NCI-H446 (cell line): ENCODE measurements at regions not wholly inside any gene's neighbourhood (a gene's known extent, or its start where the extent isn't known, plus 50 kb on each side); places are given as distances from the start of the nearest gene placed in this dataset.
"Not testable (repeated sequence)": the region's sequence is repeated elsewhere in the genome, so short reads cannot be mapped to it uniquely, and the experiment has no call there.

Source experiments
- DNase-seq, 2 experiments: peaks; one replicate each; lab custom pipeline; 2025; lab: John Stamatoyannopoulos, UW

DNA sequence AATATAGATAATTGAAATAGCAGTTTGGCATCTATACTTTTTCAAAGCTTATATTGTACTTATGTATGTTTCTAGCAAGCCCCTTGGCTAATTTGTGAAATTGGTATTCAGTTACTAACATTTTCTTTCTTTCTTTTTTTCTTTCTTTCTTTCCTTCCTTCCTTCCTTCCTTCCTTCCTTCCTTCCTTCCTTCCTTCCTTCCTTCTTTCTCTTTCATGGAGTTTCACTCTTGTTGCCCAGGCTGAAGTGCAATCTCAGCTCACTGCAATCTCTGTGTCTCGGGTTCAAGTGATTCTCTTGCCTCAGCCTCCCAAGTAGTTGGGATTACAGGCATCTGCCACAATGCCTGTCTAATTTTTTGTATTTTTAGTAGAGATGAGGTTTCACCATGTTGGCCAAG, 215.4 kb downstream of the NNT start:
- not testable (repeated sequence) for DNase-seq

GRCh38 chr5:43815497-43815896, 212.5 kb downstream of the NNT start:
- no peak for DNase-seq

GRCh38 chr5:43804723-43805122, 201.7 kb downstream of the NNT start:
- DNase-seq: no peak

DNA sequence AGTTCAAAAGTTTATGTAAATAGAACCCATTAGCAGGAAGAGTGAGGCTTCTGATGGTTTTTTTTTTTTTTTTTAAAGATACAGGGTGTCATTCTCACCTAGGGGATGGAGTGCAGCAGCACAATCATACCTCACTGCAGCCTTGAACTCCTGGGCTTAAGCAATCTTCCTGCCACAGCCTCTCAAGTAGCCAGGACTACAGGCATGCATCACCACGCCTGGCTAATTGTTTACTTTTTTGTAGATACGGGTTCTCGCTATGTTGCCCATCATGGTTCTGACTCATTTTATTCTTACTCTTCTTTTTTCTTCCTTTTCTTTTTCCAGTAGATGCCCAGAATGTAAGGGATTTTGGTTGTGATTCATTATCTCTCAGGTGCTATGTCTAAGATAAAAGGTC, 201.1 kb downstream of the NNT start:
- DNase-seq: no peak

DNA sequence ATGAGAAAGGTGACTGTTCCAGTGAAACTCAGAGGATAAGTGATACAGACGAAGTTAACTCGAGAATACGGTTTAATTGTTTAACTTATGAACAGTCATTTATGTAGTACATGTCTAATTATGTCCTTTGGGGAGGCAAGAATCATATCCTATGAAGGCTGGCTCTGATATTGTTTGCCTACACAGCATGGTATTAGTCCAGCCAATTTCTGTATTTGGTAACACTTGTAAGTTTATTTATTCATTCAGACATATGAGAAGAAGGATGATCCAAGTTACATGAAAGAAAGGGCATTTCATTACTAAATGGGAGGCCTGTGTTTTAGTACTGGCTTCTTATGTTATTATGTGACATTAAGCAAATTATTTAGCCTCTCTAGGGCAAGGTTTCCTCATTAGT, 199.7 kb downstream of the NNT start:
- DNase-seq: no peak

DNA sequence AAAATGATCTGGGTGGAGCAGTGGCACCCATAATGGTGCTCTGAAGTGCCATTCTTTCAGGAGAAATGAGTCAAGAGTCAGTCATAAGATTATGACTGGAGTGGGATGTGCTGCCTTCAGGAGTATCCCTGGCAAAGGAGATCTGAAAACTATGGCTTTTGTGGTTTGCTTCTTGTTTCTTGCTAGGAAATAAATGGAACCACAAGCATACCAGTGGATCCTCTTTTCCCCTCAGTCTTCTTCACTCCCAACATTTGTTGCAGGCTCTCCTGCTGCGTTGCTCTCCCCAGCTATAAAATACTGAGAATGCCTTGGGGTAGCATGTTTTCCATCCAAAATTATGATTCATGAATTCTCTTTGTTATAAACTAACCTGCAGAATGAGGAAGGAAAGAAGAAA, 199.1 kb downstream of the NNT start:
- DNase-seq: no peak

- DNase-seq: no peak
Observed at GRCh38 chr5:43798740-43799139, 195.8 kb downstream of the NNT start.

- DNase-seq: not testable (repeated sequence)
Observed at GRCh38 chr5:43791880-43792279, 188.9 kb downstream of the NNT start.

GRCh38 chr5:43785198-43785597, 182.2 kb downstream of the NNT start:
- no peak for DNase-seq

DNA sequence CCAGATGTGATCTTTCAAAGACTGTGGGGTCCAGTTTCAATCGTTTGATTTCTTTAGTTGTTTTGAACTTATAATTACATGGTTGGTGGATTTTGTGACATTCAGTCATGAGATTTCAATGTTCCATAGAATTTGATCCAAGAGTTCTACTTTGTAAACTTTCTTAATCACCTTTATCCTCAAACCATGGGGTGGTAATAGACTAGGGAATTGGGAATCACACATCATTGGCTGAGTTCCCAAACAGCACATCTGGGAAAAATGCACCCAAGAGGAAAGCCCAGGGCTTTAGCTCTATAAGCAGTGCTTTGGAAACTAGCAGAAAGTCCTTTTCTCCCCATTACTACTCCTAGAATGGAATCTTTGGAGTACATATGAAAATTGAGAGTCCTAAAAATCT, 177.6 kb downstream of the NNT start:
- DNase-seq: no peak

DNA sequence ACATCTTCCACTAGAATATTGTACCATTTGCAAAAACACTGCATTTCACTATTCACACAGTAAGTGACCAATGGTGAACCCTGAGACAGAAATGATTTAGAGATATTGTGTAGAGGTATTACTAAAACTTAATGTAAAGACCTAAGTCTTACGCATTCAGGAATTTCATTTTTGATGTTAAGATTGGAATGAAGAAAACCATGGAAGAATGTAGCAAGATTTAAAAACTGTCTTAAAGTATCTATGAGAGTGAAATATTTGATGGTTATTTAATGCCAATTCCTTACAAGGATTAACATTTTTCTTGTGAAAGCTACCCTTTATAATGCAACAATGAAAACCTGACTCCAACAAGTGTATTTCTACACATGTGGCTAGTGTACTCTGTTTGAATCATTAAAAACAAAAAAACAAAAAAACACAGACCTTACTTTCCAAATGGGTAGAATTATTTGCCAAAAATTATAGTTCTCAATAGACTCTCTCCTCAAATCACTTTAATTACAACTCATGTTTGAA, 172.0 kb downstream of the NNT start:
- DNase-seq: no peak

DNA sequence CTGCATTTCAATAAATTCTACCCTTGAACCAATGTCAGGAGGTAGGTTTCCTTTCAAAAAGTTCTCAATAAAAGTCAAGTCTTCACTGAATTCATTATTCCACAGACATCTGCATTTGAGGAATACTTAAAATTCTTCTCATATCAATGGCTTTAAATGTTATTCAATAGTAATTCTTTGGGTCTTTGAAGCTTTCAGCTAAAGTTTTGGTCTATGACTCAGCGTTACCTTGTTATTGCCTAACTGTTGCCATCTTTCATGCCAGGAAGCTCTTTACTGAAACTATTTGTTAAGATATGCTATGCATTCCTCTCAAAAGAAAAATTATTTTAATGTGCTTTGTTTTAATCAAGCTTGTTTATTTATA, 170.5 kb downstream of the NNT start:
- DNase-seq: no peak

DNA sequence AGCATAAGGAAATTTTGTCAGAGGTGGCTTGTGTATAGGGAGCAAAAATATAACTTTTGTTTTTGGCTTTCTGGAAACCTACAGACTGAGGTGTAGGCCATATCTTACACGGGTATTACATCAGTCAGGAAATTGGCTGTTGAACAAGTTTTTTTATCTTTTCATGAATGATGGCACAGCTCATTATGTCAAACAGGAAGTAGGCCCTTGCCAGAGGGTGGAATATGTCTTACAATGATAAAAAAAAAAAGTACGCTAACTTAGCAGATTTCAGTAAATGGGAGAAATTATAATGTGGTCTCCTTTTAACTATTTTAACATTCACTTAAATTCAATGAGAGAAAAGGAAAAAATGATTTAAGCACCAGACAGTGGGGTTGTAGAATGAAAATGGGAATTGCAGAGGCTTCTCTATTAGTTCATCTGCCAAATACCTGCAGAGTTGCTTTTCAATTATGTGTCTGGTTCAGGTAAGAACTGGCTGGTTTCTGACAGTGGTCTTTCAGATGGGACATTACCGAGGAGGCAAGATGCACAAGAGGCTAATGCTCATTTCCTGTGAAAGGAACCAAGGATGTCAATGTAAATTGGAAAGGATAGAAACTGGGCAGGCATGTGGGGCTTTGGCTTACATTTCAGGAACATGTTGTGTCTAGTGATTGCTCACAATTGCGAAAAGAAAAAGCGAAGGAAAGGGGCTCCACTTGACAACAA, 169.9 kb downstream of the NNT start:
- DNase-seq: peak in 1 of 2 experiments; percentile 51

DNA sequence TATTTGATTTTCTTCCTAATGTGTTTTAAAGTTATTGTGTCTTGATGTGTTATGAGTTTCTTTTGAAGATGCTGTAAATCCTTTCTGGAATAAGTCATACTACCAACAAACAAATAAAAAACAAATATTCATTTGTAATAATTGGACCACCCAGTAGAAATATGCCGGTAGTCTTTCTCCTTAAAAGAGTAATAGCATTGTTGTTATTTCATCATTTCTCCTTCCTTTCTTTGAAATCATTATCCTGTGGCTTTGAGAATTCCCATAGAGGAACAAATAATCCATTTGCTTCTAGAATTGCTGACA, 169.4 kb downstream of the NNT start:
- DNase-seq: no peak

- no peak for DNase-seq
Observed at GRCh38 chr5:43771611-43772031, 168.6 kb downstream of the NNT start.

GRCh38 chr5:43769571-43770355, 166.8 kb downstream of the NNT start:
- DNase-seq: peak in 1 of 2 experiments; percentile 6
